HEK293T (cell line): ENCODE measurements at regions not wholly inside any gene's neighbourhood (a gene's known extent, or its start where the extent isn't known, plus 50 kb on each side); places are given as distances from the start of the nearest gene placed in this dataset.

ENCODE experiments used
- FOXM1 ChIP-seq: fragments of 450-650 bp; IDR thresholded peaks from 2 replicates; pipeline ENCODE4 v1.6.1; 2017; ENCODE audit warnings: mild to moderate bottlenecking, borderline replicate concordance
- ZNF384 ChIP-seq: fragments of 450-650 bp; IDR thresholded peaks from 2 replicates; pipeline ENCODE4 v1.6.1; 2016

DNA sequence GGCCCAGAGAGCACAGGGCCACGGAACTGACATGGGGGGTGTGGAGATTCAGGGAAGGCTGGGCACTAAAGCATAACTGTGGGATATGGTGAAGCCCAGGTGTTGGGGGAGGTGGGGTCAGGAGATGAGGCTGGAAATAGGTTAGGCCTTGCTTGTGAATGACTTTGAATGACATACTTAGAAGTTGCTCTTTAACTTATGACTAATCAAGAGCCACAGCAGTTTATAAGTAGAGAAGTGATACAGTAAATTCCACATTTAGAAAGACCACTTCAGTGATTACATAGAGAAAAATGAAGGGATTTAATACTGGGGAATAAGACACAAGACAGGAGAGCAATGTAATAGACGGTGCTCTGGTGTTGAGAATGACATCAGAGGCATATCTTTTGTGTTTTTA, 120.8 kb upstream of the SEC61G start:
- TF ChIP-seq FOXM1 (no peak), ZNF384 (no peak)
